NCI-H1694 treated with DMSO at 0.1 percent for 48 hours (cell line): ENCODE measurements at regions not wholly inside any gene's neighbourhood (a gene's known extent, or its start where the extent isn't known, plus 50 kb on each side); places are given as distances from the start of the nearest gene placed in this dataset.

ENCODE experiments used
- DNase-seq: peaks from one replicate; lab custom pipeline; 2025; lab: John Stamatoyannopoulos, UW

DNA sequence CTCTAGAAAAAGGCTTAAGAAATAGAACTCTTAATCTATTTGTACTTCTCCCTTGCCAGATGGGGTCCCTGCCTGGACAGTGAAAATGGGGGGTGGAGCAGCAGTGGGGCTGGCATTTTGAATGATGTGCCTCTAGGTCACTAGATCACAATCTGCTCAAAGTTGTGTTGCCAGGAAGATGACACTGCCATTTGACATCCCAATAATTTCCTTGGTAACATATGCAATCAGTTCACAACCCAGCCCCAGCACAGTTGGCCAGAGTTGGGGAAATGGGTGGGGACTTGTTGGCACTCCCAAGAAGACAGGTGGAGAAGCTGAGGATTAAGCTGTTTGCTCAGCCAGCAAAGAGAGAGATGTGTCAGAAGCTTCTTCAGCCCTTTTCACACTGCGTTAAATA is 558.3 kb upstream of the KLHL29 start:
- peak; percentile 70 for DNase-seq

DNA sequence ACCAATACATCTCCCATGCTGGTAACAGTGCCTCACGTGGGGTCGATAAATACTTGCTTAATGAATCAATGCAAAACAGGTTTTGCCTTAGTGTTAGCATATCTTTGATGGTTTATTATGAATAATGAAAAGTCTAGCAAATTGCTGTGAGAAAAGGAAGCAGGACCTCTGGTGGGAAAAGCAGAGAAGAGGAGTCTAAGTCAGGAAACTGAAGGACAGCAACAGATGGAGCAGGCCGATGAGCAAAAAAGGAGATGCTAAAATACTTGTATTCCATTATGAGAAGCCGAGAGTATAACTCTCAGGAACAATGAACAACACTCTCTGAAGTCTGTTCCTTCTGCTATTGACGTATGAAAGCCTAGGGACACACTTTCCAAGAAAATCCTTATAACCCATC is 555.2 kb upstream of the KLHL29 start:
- no peak for DNase-seq

DNA sequence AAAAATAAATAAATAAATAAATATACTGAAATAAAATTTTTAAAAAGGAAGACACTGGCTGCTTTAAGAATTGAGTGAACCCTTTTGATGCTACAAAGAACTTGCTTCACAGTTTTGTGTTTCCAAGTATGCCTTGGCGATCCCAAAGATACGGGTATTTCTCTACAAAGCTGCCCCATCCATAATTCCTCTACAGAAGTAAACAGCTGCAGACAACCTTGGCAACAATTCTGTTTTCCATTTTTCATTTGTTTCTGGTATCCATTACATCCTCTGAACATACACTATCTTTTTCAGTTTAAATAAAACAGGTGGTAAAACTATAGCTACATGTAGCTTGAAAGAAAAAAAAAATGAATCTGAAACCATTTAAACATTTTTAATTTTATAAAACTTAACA is 552.8 kb upstream of the KLHL29 start:
- DNase-seq: no peak

DNA sequence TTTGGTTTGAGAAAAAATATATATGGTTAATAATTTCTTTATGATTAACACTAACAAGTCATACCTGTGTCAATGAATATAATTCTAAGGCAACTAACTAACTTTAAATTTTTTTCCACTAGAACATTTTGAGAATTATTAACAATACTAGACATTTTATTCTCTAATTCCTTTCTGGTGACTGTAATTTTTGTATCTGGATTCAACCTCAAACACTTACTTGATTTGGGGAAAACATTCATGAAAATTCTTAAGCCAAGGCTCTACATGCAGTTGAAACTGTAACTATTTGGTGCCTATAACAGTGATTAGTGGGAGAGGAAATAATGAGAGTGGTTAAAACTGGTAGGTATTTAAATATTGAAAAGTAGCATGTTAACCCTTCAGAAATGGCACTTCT is 546.5 kb upstream of the KLHL29 start:
- no peak for DNase-seq

DNA sequence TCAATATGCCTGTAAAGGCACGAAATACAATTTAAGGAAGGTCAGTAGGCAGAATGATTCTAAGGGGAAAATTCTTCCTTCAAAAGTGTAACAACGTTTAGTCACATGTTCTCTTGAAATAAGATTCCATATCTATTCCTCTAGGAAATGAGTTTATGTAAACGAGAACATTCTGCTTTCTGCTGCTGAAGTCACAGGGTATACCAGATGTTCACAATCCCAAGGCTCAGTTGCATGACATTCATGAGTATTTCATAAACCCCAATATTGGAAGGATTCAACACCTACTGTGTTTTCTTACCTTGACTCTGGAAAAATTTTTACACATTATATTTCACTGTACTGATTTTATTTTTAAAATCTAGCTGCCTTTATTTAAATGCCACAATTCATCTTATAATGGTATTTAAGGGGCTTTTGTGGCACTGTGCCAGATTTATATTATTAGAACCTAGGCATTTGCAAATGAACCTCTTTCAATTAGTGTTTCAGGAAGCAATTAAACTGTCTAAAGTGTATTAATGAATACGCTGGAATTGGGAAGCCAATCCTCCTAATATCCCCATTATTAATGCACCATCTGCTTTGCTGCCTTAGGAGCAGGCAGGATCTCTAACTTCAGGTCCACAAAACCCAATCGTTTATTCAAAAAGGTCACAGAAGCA is 542.6 kb upstream of the KLHL29 start:
- DNase-seq: no peak

DNA sequence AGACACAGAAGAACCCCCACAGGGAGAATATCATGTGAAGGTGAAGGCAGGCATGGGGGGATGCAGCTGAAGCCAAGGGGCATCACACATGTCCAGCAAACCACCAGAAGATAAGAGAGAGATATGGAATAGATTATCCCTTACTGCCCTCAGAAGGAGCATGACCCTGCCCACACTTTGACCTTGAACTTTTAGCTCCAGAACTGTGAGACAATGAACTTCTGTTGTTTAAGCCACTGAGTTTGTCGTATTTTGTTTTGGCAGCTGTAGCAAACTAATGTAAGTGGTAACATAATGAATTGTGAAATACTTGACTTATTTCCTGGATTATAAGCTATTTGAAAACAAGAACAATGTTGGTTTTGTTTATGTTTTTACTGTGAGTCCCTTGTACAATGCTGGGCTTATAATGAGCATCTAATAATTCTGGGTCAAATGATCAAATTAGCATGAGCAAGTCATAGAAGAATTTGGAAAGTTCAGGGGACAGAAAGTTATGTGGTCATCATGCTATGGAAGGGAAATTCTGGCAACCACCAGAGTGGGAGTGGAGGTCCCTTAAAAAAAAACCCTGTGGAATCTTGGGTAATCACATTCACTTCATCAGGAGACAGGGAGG is 541.0 kb upstream of the KLHL29 start:
- no peak for DNase-seq

DNA sequence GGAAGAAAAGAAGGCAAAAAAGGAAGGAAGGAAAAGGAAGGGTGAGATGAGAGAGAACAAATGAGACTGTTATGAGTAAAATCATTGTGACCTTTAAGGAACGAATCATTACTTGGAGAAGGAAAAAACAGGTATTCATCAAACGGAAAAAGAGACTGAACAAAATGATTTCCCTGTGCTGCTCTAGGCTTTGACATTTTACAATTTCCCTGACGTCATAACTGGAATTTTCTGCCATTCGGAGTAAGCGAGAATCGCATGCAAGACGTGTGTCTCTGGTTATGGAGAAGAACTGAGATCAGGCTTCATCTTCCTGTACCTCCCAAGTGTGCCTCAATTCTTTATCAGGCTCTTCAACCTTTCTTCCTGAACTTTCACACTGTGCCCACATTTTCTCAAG is 534.7 kb upstream of the KLHL29 start:
- DNase-seq: no peak

DNA sequence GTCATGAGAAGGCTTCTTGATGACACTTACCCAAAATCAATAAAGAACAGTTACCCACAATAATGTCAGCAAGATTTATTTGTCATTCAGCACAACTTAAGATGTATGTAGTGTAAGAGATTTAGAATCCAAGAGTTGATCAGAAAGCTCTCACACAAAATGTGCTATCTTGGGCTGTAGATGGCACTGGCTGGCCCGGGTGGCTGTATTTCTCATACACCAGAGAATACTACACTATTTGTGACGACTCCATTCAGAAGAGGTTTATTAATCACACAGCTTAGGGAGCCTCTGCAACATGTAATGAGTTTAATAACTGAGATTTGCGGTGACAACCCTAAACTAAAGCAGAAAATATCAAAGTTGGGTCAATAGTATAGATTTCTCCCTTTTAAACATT is 530.4 kb upstream of the KLHL29 start:
- no peak for DNase-seq

DNA sequence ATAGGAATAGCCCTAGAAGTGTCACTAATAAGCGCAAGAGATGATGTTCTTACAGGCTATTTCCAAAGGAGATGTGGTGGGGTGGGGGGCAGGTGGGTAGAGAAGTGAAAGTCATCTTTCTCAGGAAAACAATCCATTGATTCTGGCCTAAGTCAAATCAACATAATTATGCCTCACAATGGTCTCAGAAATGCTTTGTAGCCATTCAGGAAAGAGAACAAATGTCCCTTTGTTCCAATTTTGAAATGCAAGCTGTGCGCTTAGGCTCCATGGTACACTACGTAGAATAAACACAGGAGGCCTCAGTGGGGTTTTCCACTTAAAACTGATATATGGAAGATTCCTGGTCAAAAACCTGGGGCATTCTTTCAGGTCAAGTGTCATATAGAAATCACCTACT is 529.9 kb upstream of the KLHL29 start:
- DNase-seq: no peak

DNA sequence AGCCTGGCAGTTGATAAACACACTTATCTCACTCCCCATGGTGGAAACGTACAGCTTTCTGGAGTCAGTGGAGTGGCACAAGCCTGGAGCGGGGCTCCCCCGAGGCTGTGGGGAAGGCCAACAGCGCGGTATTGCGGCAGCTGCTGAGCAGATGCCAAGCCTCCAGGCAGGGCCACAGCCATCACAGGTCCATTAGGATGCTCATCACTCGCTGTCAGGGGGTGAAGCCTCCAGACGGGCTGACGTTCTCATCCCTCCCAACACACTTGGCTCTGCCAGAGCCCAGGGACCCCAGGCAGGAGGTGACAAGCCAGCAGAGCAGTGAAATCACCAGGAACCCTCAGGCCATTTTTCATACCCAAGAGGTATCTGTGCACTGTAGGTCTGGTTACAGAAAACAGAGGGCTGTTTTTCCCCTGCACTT is 529.2 kb upstream of the KLHL29 start:
- peak; percentile 83 for DNase-seq

DNA sequence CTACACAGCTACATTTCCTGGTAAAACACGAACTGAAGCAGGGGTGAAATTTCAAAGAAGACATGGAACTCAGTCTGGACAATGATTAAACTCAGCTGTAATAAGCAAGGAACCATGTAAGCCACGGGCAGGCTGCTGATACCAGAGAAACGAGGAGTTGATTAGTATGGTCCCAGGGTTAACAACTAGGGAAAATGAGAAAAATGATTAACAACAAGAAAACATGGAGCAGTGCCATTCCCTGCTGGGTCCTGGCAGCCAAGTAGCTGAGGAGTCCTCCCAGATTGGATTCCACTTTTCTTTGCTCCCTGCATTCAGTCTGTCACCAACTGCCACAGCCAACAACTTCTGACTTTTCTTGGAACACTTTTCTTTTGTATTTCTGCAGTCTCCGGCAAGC is 517.0 kb upstream of the KLHL29 start:
- no peak for DNase-seq

DNA sequence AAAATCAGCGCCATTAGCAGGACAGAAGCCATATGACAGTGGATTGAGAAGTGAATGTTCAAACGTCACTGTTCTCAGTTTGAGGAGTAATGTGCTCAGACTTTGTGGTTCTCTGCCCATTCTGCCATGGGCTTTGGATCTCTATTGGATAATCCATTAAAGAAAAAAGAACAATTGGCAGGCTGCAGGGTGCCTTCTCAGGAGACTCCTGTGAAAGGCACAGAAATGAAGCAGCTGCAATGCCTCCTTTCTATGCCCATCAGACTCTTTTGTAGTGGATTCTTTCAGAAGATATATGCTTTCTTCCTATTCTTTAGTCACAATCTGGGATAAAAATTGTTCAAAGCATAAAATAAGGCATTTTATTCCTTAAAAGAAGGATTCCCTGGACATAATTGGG is 506.9 kb upstream of the KLHL29 start:
- DNase-seq: no peak

DNA sequence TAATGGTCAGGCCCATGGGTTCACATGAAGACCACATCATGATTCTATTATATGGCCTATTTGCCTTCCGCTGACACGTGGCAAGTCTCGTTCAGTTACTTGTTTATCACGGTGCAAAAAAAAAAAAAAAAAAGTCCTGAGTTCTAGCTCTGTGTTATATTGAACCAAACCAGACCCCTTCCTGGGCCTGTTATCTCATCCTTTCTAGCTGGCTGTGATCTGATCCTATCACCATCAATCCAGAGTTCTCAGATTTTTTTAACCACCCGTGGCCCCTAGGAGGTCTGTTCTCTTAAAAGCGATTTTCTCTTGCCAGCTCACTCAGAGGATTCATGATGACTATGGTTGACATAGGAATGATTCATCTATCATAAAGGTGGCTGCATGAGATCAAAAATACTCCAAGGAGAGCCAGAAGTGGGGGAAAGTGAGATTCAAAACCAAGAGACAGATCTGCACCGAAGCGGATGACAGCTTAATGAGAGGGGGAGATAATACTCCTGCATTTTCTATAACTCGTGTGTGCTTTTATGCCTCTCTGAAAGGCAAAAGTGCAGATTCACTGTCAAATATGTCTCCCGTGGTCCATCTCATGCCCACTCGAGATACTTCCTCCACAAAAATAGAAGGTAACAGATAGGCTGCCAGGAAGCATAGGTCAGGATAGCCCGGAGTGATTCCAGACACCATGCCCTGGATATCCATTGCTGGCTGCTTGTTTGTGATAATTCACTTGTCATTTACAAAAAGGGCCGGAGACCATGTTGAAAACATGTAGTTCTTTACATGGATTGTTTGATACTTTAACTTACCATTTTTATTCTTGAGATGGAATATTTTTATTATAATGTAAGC is 505.7 kb upstream of the KLHL29 start:
- no peak for DNase-seq

DNA sequence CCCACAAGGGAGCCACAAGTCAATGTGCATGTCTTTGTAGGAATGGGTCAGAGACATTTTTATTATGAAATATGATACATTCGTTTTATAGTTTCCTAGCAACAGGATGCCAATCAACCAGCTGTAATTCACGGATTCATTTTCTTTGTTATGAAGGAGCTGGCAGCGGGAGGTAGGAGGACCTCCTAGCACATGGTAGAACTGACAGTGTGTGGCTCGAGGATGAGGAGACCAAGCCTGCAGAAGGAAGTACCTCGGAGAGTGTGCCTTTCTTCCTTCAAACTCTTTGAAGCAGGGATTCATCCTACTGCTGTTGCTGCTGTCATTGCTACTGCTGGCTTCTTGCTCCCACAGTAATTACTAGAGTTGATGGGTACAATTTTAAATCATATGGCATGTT is 504.8 kb upstream of the KLHL29 start:
- no peak for DNase-seq

DNA sequence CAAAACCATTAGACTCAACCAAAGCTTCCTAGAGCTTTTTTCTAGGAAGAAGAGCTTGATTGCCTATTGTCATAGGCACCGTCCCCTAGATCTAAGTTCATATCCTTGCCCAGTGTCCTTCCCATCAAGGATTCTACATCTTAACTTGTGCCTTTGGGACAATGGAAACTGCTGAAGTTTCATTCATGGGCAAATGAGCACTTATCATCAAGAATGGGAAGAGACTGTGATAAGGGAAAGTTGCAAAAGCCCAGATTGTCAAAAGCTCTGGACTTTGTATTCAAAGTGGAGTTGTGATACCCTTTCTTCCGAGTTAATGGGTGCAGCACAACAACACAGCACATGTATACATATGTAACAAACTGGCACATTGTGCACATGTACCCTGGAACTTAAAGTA is 503.0 kb upstream of the KLHL29 start:
- DNase-seq: no peak

DNA sequence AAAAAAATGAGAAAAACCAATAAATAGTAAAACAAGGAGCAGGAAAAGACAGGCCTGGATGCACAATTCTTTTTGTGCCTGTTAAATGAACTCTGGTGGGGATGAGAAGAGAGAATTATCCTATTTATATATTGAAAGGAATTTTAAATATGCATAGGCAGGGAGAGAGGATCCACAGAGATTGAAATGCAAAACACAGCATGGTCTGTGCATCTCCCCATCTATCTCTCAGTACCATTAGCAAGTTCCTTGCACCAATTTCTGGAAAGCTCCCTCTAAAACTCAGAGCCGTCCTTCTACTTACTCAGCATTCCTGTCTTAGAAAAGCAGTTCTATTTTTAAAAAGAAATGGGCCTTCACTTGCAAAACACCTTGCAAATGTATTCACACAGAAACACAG is 502.3 kb upstream of the KLHL29 start:
- DNase-seq: no peak

DNA sequence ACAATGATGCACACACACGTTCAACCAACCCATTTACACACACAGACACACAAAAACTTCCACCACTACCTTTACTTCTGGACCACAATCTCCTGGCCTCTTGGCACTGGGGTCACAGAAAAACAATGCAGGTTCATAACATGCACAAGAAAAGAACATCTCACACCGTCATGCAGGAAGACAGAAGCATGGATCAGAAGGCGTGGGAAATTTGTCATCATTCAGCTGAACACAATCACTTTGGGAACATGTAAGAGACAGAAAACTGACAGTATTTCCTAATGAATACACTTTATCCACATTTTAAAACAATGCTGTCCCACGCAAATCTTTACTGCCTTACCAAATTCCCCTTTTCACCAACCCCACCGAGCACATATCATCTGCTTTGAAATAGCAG is 501.9 kb upstream of the KLHL29 start:
- no peak for DNase-seq

DNA sequence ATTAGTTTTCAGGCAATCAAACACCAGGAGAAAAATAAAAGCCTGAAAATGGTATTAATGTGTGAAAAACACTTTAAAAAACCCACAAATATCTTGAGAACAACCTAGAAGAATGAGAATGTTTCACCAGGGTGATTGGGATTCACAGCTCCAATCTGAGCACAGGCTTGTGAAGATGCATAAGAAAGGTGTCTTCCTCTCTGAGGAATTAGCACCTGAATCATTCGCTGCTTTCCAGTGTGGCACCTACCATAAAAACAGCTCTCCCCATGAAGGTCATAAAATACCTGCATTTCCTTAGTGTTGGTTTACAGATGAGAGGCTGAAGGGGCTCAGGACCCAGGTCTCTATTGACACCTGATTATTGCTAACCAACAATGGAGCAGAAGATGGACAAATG is 499.7 kb upstream of the KLHL29 start:
- no peak for DNase-seq

DNA sequence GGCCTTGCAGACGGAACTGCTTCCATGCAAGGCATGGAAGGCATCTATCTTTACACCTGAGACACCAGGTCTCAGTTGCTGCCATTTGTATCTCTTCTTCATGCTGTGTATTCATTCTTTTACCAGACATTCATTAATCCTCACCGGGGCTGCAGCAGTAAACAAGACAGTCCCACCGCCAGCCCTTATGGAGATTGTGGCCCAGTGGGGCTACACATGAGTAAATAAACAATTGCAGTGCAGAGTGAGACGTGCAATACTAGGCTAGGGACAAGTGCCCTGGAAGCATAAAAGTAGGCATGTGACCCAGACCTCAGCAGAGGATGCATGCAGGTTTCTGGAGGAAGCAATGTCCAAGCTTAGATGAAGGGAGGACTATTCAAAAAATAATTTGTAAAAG is 497.6 kb upstream of the KLHL29 start:
- no peak for DNase-seq

DNA sequence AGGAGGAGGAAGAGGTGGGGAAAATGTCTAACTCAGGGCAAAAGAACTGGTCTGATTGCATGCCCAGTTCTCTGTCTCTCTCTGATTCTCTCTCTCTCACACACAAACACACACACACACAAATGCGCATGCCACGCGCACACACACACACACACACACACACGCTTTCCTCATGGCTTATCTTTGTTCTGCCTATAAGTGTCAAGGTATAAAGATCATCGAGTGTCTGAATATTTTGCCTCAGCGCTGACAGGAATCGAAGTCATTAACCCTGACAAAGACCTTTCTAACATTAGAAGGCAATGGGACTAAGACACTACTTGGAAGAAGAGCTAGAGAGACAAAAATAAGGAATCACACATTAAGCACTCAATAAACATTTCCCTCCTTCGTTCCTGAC is 497.1 kb upstream of the KLHL29 start:
- DNase-seq: no peak

DNA sequence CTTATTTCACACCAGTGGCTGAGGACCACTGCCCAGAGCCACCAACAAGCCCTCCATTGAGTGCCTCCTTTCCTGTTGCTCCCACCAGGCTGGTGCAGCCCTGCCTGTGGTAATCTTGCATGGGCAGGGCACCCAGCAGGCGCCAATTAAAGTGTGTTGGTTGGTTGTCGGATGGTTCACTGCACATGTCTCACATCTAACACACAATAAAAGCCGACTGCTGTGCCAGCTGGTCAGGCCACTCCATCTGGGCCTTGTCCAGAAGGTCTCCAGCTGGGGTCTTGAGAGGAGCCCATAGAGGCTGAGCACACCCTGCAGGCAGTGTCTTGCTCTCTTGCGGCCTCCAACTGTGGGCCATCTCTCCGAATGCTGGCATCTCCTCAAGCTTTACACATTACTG is 494.8 kb upstream of the KLHL29 start:
- DNase-seq: peak; percentile 61

DNA sequence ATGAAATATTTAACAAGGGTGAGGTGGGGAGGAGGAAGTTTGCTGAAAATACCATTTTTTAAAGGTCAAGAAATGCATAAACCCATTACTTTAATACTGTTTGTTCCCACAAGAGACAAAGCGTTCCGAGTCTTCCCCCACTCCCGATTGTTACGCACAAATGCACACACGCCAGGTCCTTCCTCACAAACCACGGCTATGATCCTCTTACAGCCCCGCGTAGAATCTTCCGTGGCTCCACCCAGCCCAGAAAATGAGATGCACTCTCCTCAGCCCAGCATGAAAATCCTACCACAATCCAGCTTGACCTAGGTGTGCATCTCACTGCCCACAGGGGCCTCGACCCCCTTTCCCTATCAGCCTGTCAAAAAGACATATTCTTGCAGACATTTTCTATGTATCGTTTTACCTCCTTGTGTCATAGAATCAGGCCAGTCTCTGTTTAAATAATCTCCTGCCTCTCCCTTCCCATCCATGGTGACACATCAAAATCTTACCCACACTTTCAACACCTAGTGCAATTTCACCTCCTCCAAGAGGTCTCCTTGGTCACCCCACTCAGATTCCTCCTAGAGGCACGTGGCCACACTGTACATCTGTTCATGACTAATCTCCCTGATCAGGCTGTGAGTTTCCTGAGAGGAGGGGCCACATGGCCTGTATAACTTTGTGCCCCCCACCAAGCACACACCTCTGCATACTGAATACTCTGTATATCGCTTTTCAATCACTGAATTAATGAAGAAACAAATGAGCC is 491.0 kb upstream of the KLHL29 start:
- DNase-seq: no peak

DNA sequence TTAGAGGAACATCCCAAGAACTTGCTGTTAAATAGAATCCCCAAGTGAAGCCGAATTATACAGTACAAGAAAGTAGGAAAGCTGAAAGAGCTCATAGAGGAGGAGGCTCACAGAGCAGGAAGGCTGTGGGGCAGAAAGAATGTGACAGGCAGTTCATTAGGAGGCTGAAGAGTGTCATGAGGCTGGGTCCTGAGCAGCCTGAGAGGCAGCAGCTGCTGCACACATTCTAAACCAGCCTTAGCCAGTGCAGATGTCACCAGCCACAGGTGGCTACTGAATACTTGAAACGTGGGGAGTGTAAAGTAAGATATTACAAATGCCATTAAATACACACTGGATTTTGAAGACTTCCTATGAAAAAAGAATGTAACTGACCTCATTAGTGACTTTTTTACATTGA is 490.2 kb upstream of the KLHL29 start:
- DNase-seq: peak; percentile 85
